ENCODE measurements at regions not wholly inside any gene's neighbourhood (a gene's known extent, or its start where the extent isn't known, plus 50 kb on each side); places are given as distances from the start of the nearest gene placed in this dataset.

DNA sequence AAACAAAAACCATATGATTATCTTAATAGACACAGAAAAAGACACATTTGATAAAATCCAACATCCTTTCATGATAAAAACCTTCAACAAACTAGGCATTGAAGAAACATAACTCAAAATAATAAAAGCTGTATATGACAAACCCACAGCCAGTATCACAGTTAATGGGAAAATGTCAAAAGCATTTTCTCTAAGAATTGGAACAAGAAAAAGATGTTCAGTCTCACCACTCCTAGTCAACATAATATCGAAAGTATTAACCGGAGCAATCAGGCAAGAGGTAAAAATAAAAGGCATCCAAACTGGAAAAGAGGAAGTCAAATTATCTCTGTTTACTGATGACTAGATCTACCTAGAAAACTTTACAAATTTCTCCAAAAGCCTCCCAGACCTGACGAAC, 684.2 kb upstream of the SPRY2 start:
- Histone ChIP-seq H3K9me3 (ENCODE audit: control extremely low read depth in 1 of 3, control insufficient read depth in 2 of 3, insufficient read depth in 1 of 3, low read length in 2 of 3) (peaks cover 0 to 2% (median 2%) of the 10 kb centered on the region in 3 donors), H2AFZ (ENCODE audit: insufficient read depth, low read depth, low read length, poor library complexity, severe bottlenecking) (no peak overlapping the region), H4K20me1 (ENCODE audit: control insufficient read depth, insufficient read depth, low read length, poor library complexity, severe bottlenecking) (no peaks in the 10 kb centered on the region), H3K36me3 (replicated peaks in 1 of 2; ENCODE audit: control extremely low read depth in 1 of 2, control insufficient read depth in 1 of 2, extremely low read depth in 1 of 2, insufficient read depth in 2 of 2, low read length in 1 of 2) (no peaks in the 10 kb centered on the region), H3K27ac (ENCODE audit: low read length in 2 of 2) (no peak overlapping the region), H3K4me2 (replicated peaks; ENCODE audit: low read depth, low read length, poor library complexity, severe bottlenecking) (no peak overlapping the region), H3K4me1 (ENCODE audit: control insufficient read depth in 2 of 2, insufficient read depth in 2 of 2, low read length in 2 of 2) (no peaks in the 10 kb centered on the region), H3K27me3 (replicated peaks in 1 of 4; ENCODE audit: control extremely low read depth in 1 of 4, control insufficient read depth in 3 of 4, insufficient read depth in 4 of 4, low read length in 3 of 4) (no peaks in the 10 kb centered on the region), H3K79me2 (ENCODE audit: control insufficient read depth, insufficient read depth, low read length) (no peaks in the 10 kb centered on the region), H3K4me3 (ENCODE audit: control extremely low read depth in 1 of 5, extremely low read depth in 1 of 5, insufficient read depth in 1 of 5, low read depth in 2 of 5, low read length in 4 of 5) (no peak overlapping the region), H3K9ac (ENCODE audit: low read length) (no peak overlapping the region)
- Mint-ChIP-seq H3K4me3 (no peak overlapping the region), H3K27me3 (no peaks in the 10 kb centered on the region), H3K4me1 (no peaks in the 10 kb centered on the region), H3K27ac (no peak overlapping the region), H3K9me3 (ENCODE audit: insufficient read depth) (peaks cover 7% of the 10 kb centered on the region)
- TF ChIP-seq EZH2 (IDR thresholded peaks at IDR 0.05; ENCODE audit: borderline replicate concordance, insufficient read depth, low read depth, low read length, poor library complexity, severe bottlenecking): no peak
- intact Hi-C loops (cut with micrococcal nuclease): no loop called here
- CTCF ChIA-PET: no interaction called here
- WGBS (ENCODE audit: insufficient coverage): 60% methylated on average over 1 of the region's 3 CpGs
- ATAC-seq (ENCODE audit: low read depth) (no peak), DNase-seq (no peak)
- POLR2A ChIA-PET: no interaction called here

DNA sequence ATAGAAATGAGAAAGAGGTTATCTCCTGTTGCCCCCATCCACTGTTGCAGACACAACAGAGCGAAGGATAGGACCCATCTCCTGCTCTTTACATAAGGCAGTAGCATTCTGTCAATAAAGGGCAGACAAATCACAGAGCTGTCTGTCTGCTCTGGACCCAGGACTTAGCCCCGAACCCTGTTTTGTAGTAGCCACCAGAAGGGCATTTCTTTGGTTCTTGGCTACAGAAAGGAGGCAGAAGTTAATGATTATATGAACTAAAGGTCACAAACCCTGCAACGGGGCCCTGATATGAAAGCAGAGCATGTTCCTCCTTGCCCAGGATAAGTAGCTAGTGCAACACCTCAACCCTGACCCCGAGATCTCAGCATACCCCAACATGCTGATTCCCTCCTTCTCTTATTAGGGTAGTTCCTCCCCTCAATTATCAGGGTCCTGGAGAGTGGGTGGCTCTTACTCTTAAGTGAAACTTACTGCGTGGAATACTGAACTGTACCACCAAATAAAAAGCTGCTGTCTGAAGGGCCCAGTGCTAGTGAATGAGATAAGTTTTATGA, 680.4 kb upstream of the SPRY2 start:
- DNase-seq (no peak), ATAC-seq (ENCODE audit: low read depth) (no peak)
- no peaks in the 10 kb centered on the region for H4K20me1 ChIP-seq (ENCODE audit: control insufficient read depth, insufficient read depth, low read length, poor library complexity, severe bottlenecking)
- H3K79me2 ChIP-seq (ENCODE audit: control insufficient read depth, insufficient read depth, low read length): no peaks in the 10 kb centered on the region
- H2AFZ ChIP-seq (ENCODE audit: insufficient read depth, low read depth, low read length, poor library complexity, severe bottlenecking): no peak overlapping the region
- no peak overlapping the region for H3K4me3 Mint-ChIP-seq
- intact Hi-C loops (cut with micrococcal nuclease): no loop called here
- no peak overlapping the region for H3K9ac ChIP-seq (ENCODE audit: low read length)
- H3K4me1 ChIP-seq (ENCODE audit: control insufficient read depth in 2 of 2, insufficient read depth in 2 of 2, low read length in 2 of 2): no peaks in the 10 kb centered on the region
- POLR2A ChIA-PET: no interaction called here
- CTCF ChIA-PET: no interaction called here
- no peaks in the 10 kb centered on the region for H3K4me1 Mint-ChIP-seq
- no peak for TF ChIP-seq EZH2 (IDR thresholded peaks at IDR 0.05; ENCODE audit: borderline replicate concordance, insufficient read depth, low read depth, low read length, poor library complexity, severe bottlenecking)
- TF ChIP-seq, protein P1, sequence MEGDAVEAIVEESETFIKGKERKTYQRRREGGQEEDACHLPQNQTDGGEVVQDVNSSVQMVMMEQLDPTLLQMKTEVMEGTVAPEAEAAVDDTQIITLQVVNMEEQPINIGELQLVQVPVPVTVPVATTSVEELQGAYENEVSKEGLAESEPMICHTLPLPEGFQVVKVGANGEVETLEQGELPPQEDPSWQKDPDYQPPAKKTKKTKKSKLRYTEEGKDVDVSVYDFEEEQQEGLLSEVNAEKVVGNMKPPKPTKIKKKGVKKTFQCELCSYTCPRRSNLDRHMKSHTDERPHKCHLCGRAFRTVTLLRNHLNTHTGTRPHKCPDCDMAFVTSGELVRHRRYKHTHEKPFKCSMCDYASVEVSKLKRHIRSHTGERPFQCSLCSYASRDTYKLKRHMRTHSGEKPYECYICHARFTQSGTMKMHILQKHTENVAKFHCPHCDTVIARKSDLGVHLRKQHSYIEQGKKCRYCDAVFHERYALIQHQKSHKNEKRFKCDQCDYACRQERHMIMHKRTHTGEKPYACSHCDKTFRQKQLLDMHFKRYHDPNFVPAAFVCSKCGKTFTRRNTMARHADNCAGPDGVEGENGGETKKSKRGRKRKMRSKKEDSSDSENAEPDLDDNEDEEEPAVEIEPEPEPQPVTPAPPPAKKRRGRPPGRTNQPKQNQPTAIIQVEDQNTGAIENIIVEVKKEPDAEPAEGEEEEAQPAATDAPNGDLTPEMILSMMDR (IDR thresholded peaks at IDR 0.05): no peak
- peaks cover 7% of the 10 kb centered on the region for H3K9me3 Mint-ChIP-seq (ENCODE audit: insufficient read depth)
- H3K27ac ChIP-seq (ENCODE audit: low read length in 2 of 2): no peak overlapping the region
- 75% methylated on average over 2 of the region's 5 CpGs for WGBS (ENCODE audit: insufficient coverage)
- peaks cover 0 to 2% (median 0%) of the 10 kb centered on the region in 4 experiments for H3K27me3 ChIP-seq (replicated peaks in 1 of 4; ENCODE audit: control extremely low read depth in 1 of 4, control insufficient read depth in 3 of 4, insufficient read depth in 4 of 4, low read length in 3 of 4)
- H3K27me3 Mint-ChIP-seq: no peaks in the 10 kb centered on the region
- no peak overlapping the region for H3K4me2 ChIP-seq (replicated peaks; ENCODE audit: low read depth, low read length, poor library complexity, severe bottlenecking)
- H3K27ac Mint-ChIP-seq: no peak overlapping the region
- peaks cover 0 to 2% (median 2%) of the 10 kb centered on the region in 3 donors for H3K9me3 ChIP-seq (ENCODE audit: control extremely low read depth in 1 of 3, control insufficient read depth in 2 of 3, insufficient read depth in 1 of 3, low read length in 2 of 3)
- no peak overlapping the region for H3K4me3 ChIP-seq (ENCODE audit: control extremely low read depth in 1 of 5, extremely low read depth in 1 of 5, insufficient read depth in 1 of 5, low read depth in 2 of 5, low read length in 4 of 5)
- no peaks in the 10 kb centered on the region for H3K36me3 ChIP-seq (replicated peaks in 1 of 2; ENCODE audit: control extremely low read depth in 1 of 2, control insufficient read depth in 1 of 2, extremely low read depth in 1 of 2, insufficient read depth in 2 of 2, low read length in 1 of 2)
